ENCODE measurements at regions not wholly inside any gene's neighbourhood (a gene's known extent, or its start where the extent isn't known, plus 50 kb on each side); places are given as distances from the start of the nearest gene placed in this dataset.

- H3K23ac ChIP-seq (ENCODE audit: insufficient read length, low read depth, low read length) = no peak overlapping the region
- no peaks in the 10 kb centered on the region for H3K23me2 ChIP-seq (ENCODE audit: insufficient read length, low read depth, low read length, poor library complexity, severe bottlenecking)
- H2AFZ ChIP-seq (ENCODE audit: low read length) = no peak overlapping the region
- H3K4me1 ChIP-seq (ENCODE audit: insufficient read depth, low read length) = no peaks in the 10 kb centered on the region
- H3K18ac ChIP-seq (ENCODE audit: insufficient read length, low read depth, low read length) = no peak overlapping the region
- H2AK5ac ChIP-seq (ENCODE audit: insufficient read length, low read length) = no peak overlapping the region
- no peak overlapping the region for H2BK120ac ChIP-seq (ENCODE audit: low read depth, low read length, poor library complexity, severe bottlenecking)
- no peak overlapping the region for H3K4me3 Mint-ChIP-seq
- H4K20me1 ChIP-seq (ENCODE audit: control insufficient read depth, insufficient read depth, insufficient read length) = no peaks in the 10 kb centered on the region
- no peak overlapping the region for H2BK12ac ChIP-seq (ENCODE audit: insufficient read length, low read depth, low read length)
- no peak overlapping the region for H3K14ac ChIP-seq (ENCODE audit: insufficient read depth, low read length)
- TF ChIP-seq CTCF (conservative IDR thresholded peaks at IDR 0.05) = no peak
- H2BK15ac ChIP-seq (ENCODE audit: low read depth, low read length) = no peak overlapping the region
- WGBS (ENCODE audit: extremely low coverage, insufficient read length, low lambda C conversion rate) = no CpG with 5 or more reads among the region's 4 CpGs
- no peaks in the 10 kb centered on the region for H3K27me3 Mint-ChIP-seq (ENCODE audit: low read depth)
- H3K36me3 Mint-ChIP-seq (ENCODE audit: insufficient read depth in 1 of 3, low read depth in 3 of 3) = no peaks in the 10 kb centered on the region
- no peak overlapping the region for H4K8ac ChIP-seq (replicated peaks; ENCODE audit: insufficient read length, low read depth, low read length)
- no peak overlapping the region for H3K9ac ChIP-seq (ENCODE audit: extremely low read depth, insufficient read length, low read length)
- no peak overlapping the region for H3K4me2 ChIP-seq (ENCODE audit: insufficient read depth, insufficient read length, low read length)
- no peak overlapping the region for H2BK5ac ChIP-seq (ENCODE audit: insufficient read length, low read length)
- no peak overlapping the region for H3T11ph ChIP-seq (ENCODE audit: low read length)
- no peaks in the 10 kb centered on the region for H3K79me1 ChIP-seq (ENCODE audit: insufficient read depth, low read depth, low read length, poor library complexity, severe bottlenecking)
- no peaks in the 10 kb centered on the region for H3K27me3 ChIP-seq (ENCODE audit: insufficient read depth, low read length)
- peaks cover 0 to 2% of the 10 kb centered on the region in 2 experiments; a peak in 2 of 4 replicates for H3K4me1 Mint-ChIP-seq
- H3K4ac ChIP-seq (ENCODE audit: low read depth, low read length) = no peak overlapping the region
- no peak overlapping the region for H2BK20ac ChIP-seq (ENCODE audit: low read depth, low read length, poor library complexity, severe bottlenecking)
- no peak overlapping the region for H3K27ac Mint-ChIP-seq
- no peak overlapping the region for H3K56ac ChIP-seq (ENCODE audit: insufficient read length, low read depth, low read length)
- H4K5ac ChIP-seq (ENCODE audit: insufficient read length, low read depth, low read length) = no peak overlapping the region
- H3K9me3 ChIP-seq (ENCODE audit: control insufficient read depth, low read depth, low read length) = no peaks in the 10 kb centered on the region
- H4K91ac ChIP-seq (ENCODE audit: insufficient read length, low read depth, low read length) = no peak overlapping the region
- H3K9me3 Mint-ChIP-seq = no peaks in the 10 kb centered on the region
- no peaks in the 10 kb centered on the region for H3K79me2 ChIP-seq (ENCODE audit: insufficient read depth, low read length)
- H3K27ac ChIP-seq (ENCODE audit: insufficient read length, low read depth, low read length) = no peak overlapping the region
- no peak for DNase-seq
These were observed 162.2 kb upstream of the BMP2 start for GRCh38 chr20:6605055-6605935.

Data from H9 (cell line).